KMS-11 (cell line): ENCODE measurements at regions not wholly inside any gene's neighbourhood (a gene's known extent, or its start where the extent isn't known, plus 50 kb on each side); places are given as distances from the start of the nearest gene placed in this dataset.

ENCODE experiments used
- H2AFZ ChIP-seq: fragments of 200-600 bp; sonication (generic); 2 replicates; pipeline ENCODE4 v1.6.1; 2016; ENCODE audit warnings: antibody characterized with exemption, mixed run types, low read depth
- H3K27ac ChIP-seq: fragments of 200-600 bp; sonication (generic); 2 replicates; pipeline ENCODE4 v1.6.1; 2016; ENCODE audit warnings: mild to moderate bottlenecking, mixed run types
- H3K27me3 ChIP-seq: fragments of 200-600 bp; sonication (generic); 2 replicates; pipeline ENCODE4 v1.6.1; 2017; ENCODE audit warnings: mild to moderate bottlenecking, low read depth, mixed run types, moderate library complexity; ENCODE audit not compliant: insufficient read depth
- H3K36me3 ChIP-seq: fragments of 200-600 bp; sonication (generic); 2 replicates; pipeline ENCODE4 v1.6.1; 2017; ENCODE audit warnings: mild to moderate bottlenecking, mixed run types; ENCODE audit not compliant: insufficient read depth
- H3K4me1 ChIP-seq: fragments of 200-600 bp; sonication (generic); 2 replicates; pipeline ENCODE4 v1.6.1; 2016; ENCODE audit warnings: mild to moderate bottlenecking, low read depth, mixed run types; ENCODE audit not compliant: poor library complexity, severe bottlenecking
- H3K4me2 ChIP-seq: fragments of 200-600 bp; sonication (generic); 2 replicates; pipeline ENCODE4 v1.7.0; 2016; ENCODE audit warnings: mild to moderate bottlenecking, mixed run types
- H3K4me3 ChIP-seq: fragments of 200-600 bp; sonication (generic); IDR thresholded peaks from 2 replicates; pipeline ENCODE4 v1.6.1; 2017; ENCODE audit warnings: low read depth, low read length, mixed read lengths; ENCODE audit not compliant: insufficient read depth
- H3K79me2 ChIP-seq: fragments of 200-600 bp; sonication (generic); 2 replicates; pipeline ENCODE4 v1.6.1; 2016; ENCODE audit warnings: low read depth, mixed run types; ENCODE audit not compliant: insufficient read depth
- H3K9ac ChIP-seq: fragments of 200-600 bp; sonication (generic); 2 replicates; pipeline ENCODE4 v1.6.1; 2016; ENCODE audit warnings: mild to moderate bottlenecking, mixed run types
- H4K20me1 ChIP-seq: fragments of 200-600 bp; sonication (generic); 2 replicates; pipeline ENCODE4 v1.6.1; 2016; ENCODE audit warnings: mild to moderate bottlenecking, mixed run types; ENCODE audit not compliant: insufficient read depth
- CTCF ChIP-seq: fragments of 200-600 bp; sonication (generic); conservative IDR thresholded peaks from 2 replicates; pipeline ENCODE4 v1.6.1; 2017; ENCODE audit warnings: low read depth, mild to moderate bottlenecking, antibody characterized with exemption, low read length, moderate library complexity, mixed read lengths

DNA sequence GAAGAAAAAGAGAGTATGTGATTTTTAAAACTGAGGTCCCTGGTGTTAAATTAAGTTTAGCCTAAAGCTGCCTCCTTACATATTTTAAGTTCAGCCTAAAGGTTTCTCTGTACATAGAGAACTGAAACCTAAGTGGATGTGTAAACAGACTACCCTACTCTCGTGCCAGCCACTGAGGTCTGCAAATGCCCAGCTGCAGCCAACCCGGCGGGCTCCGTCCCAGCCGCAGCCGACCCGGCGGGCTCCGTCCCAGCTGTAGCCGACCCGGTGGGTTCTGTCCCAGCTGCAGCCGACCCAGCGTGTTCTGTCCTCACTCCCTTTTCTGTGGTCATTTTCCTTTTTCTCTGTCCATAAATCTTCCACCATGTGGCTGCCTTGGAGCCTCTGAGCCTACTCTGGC lies 97.2 kb upstream of the SFSWAP start:
- H3K27me3 ChIP-seq: no peaks in the 10 kb centered on the region; the same call in 1 of the 2 replicates

DNA sequence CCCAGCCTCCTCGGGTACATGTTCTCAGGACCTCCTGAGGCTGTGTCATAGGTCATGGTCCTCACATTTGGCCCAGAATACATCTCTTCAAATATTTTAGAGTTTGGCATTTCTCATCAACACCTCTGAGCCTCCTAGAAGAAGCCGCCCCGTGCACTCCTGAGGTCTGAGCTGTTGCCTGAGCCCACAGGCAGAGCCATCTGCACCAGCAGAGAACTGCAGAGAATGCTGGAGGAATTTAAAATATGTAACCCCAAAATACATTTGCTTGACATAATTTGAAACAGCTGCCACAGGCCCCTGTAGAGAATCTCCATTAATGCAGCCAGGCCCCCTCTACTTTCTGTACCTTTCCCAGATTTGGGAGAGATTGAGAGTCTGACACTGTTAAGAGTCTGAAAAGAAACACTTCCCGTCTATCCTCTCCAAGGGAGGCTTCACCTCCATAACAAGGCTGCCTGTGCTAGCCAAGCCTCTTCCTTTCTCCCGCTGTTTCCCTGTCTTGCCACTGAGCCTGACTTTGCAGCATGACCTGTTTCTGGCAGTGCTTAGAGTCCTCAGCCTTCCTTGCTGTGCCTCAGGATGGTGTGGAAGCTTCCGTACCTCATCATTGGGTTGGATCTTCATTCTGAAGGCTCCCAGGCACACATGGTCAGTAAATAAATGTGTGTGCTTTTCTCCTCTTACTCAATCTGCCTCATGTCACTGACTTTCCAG lies 95.4 kb upstream of the SFSWAP start:
- H3K4me1 ChIP-seq: no peaks in the 10 kb centered on the region
- H3K4me3 ChIP-seq: no peak overlapping the region
- no peak overlapping the region for H3K27ac ChIP-seq
- no peak overlapping the region for H2AFZ ChIP-seq
- no peaks in the 10 kb centered on the region for H4K20me1 ChIP-seq
- H3K27me3 ChIP-seq: no peaks in the 10 kb centered on the region; the same call in 1 of the 2 replicates
- no peaks in the 10 kb centered on the region for H3K36me3 ChIP-seq
- no peak overlapping the region for H3K9ac ChIP-seq
- no peak for TF ChIP-seq CTCF
- H3K79me2 ChIP-seq: no peaks in the 10 kb centered on the region
- no peak overlapping the region for H3K4me2 ChIP-seq

More for the DNA sequence above, 97.2 kb upstream of the SFSWAP start:
- Histone ChIP-seq H3K9ac (no peak overlapping the region), H2AFZ (no peak overlapping the region), H3K4me2 (no peak overlapping the region), H4K20me1 (no peaks in the 10 kb centered on the region), H3K36me3 (no peaks in the 10 kb centered on the region), H3K79me2 (no peaks in the 10 kb centered on the region), H3K4me1 (no peaks in the 10 kb centered on the region), H3K27ac (no peak overlapping the region), H3K4me3 (no peak overlapping the region)
- no peak for TF ChIP-seq CTCF

GRCh38 chr12:131616043-131616700 lies 94.7 kb upstream of the SFSWAP start:
- no peak for TF ChIP-seq CTCF

GRCh38 chr12:131616738-131617137 lies 94.2 kb upstream of the SFSWAP start:
- H3K27ac ChIP-seq: no peak overlapping the region
- no peaks in the 10 kb centered on the region; the same call in 1 of the 2 replicates for H3K27me3 ChIP-seq
- H3K36me3 ChIP-seq: no peaks in the 10 kb centered on the region
- no peaks in the 10 kb centered on the region for H4K20me1 ChIP-seq
- H3K4me1 ChIP-seq: no peaks in the 10 kb centered on the region
- H3K4me2 ChIP-seq: no peak overlapping the region
- no peak overlapping the region for H3K9ac ChIP-seq
- TF ChIP-seq CTCF: no peak
- no peak overlapping the region for H3K4me3 ChIP-seq
- no peaks in the 10 kb centered on the region for H3K79me2 ChIP-seq
- no peak overlapping the region for H2AFZ ChIP-seq

More at GRCh38 chr12:131616043-131616700, 94.7 kb upstream of the SFSWAP start:
- Histone ChIP-seq H3K4me1 (no peaks in the 10 kb centered on the region), H3K79me2 (no peaks in the 10 kb centered on the region), H3K27me3 (no peaks in the 10 kb centered on the region; the same call in 1 of the 2 replicates), H3K4me3 (no peak overlapping the region), H3K36me3 (no peaks in the 10 kb centered on the region), H4K20me1 (no peaks in the 10 kb centered on the region), H3K9ac (no peak overlapping the region), H3K27ac (no peak overlapping the region), H2AFZ (no peak overlapping the region), H3K4me2 (no peak overlapping the region)
